WTC11 (cell line): ENCODE measurements at regions not wholly inside any gene's neighbourhood (a gene's known extent, or its start where the extent isn't known, plus 50 kb on each side); places are given as distances from the start of the nearest gene placed in this dataset.
"Not testable (repeated sequence)": the region's sequence is repeated elsewhere in the genome, so short reads cannot be mapped to it uniquely, and the experiment has no call there.

Experiments
- ATAC-seq: fragments of 200-7000 bp; cut with Tn5 transposase; 2 replicates; pipeline ENCODE4 v1.10.0; 2021; ENCODE audit warnings: mild to moderate bottlenecking, moderate library complexity
- CTCF ChIA-PET: fragments of 300-600 bp; sonication (Branson Sonifier 250); formaldehyde crosslinking; loops from one replicate; lab custom pipeline; 2021; ENCODE audit warnings: antibody characterized with exemption; lab: Charles Lee
- POLR2A ChIA-PET: fragments of 350-600 bp; sonication (Branson Sonifier 250); formaldehyde crosslinking; loops from one replicate; lab custom pipeline; 2021; ENCODE audit warnings: antibody characterized with exemption; lab: Charles Lee
- DNase-seq: peaks from one replicate; pipeline ENCODE4 v3.0.0; 2021; ENCODE audit warnings: low spot score
- H3K27ac Mint-ChIP-seq: 2 replicates; pipeline ENCODE4 v1.8.0; 2021; ENCODE audit warnings: mixed read lengths
- H3K27me3 Mint-ChIP-seq: 2 replicates; pipeline ENCODE4 v1.8.0; 2021; ENCODE audit warnings: low read depth, mild to moderate bottlenecking, moderate library complexity, mixed read lengths
- H3K36me3 Mint-ChIP-seq: 2 replicates; pipeline ENCODE4 v1.8.0; 2021; ENCODE audit warnings: mixed read lengths
- H3K4me1 Mint-ChIP-seq: 2 replicates; pipeline ENCODE4 v1.8.0; 2022; ENCODE audit warnings: mixed read lengths
- H3K4me3 Mint-ChIP-seq: 2 replicates; pipeline ENCODE4 v1.8.0; 2021; ENCODE audit warnings: mild to moderate bottlenecking, moderate library complexity, mixed read lengths
- H3K9me3 Mint-ChIP-seq: 2 replicates; pipeline ENCODE4 v1.8.0; 2021; ENCODE audit warnings: mixed read lengths
- CREB1 ChIP-seq: sonication (generic); formaldehyde crosslinking; IDR thresholded peaks from 2 replicates; pipeline ENCODE4 v1.8.0; 2023; ENCODE audit warnings: mild to moderate bottlenecking, missing genetic modification reagents
- FOXJ3 ChIP-seq: sonication (generic); formaldehyde crosslinking; IDR thresholded peaks from 2 replicates; pipeline ENCODE4 v1.9.0; 2021; ENCODE audit warnings: missing genetic modification reagents, mild to moderate bottlenecking, borderline replicate concordance
- GABPB1 ChIP-seq: sonication (generic); formaldehyde crosslinking; IDR thresholded peaks from 2 replicates; pipeline ENCODE4 v1.8.1; 2023; ENCODE audit warnings: mild to moderate bottlenecking, missing genetic modification reagents
- HMGA2 ChIP-seq: fragments of 250-450 bp; sonication (Bioruptor Pico); IDR thresholded peaks from 2 replicates; pipeline ENCODE4 v1.4.0; 2021; ENCODE audit warnings: mild to moderate bottlenecking, moderate library complexity
- TCF7 ChIP-seq: sonication (generic); formaldehyde crosslinking; IDR thresholded peaks from 2 replicates; pipeline ENCODE4 v1.8.0; 2022; ENCODE audit warnings: mild to moderate bottlenecking, low read depth, missing genetic modification reagents, moderate library complexity
- TF ChIP-seq, protein P1 (sequence below): sonication (generic); formaldehyde crosslinking; IDR thresholded peaks from 2 replicates; pipeline ENCODE4 v1.8.1; 2022; ENCODE audit warnings: mild to moderate bottlenecking, missing genetic modification reagents, moderate library complexity, borderline replicate concordance
- TF ChIP-seq, protein P2 (sequence below): sonication (generic); formaldehyde crosslinking; IDR thresholded peaks from 2 replicates; pipeline ENCODE4 v1.8.0; 2022; ENCODE audit warnings: mild to moderate bottlenecking, missing genetic modification reagents
- TF ChIP-seq, protein P3 (sequence below): fragments of 250-450 bp; sonication (Bioruptor Pico); IDR thresholded peaks from 2 replicates; pipeline ENCODE4 v1.9.0; 2021; ENCODE audit warnings: moderate library complexity, mild to moderate bottlenecking, inconsistent platforms, borderline replicate concordance
- TF ChIP-seq, protein P4 (sequence below): sonication (generic); formaldehyde crosslinking; conservative IDR thresholded peaks from 2 replicates; pipeline ENCODE4 v1.8.1; 2022; ENCODE audit warnings: mild to moderate bottlenecking, missing genetic modification reagents
- TF ChIP-seq, protein P5 (sequence below): fragments of 250-450 bp; sonication (Bioruptor Pico); conservative IDR thresholded peaks from 2 replicates; pipeline ENCODE4 v1.9.0; 2021; ENCODE audit warnings: mild to moderate bottlenecking
- TF ChIP-seq, protein P6 (sequence below): sonication (generic); formaldehyde crosslinking; IDR thresholded peaks from 2 replicates; pipeline ENCODE4 v1.8.0; 2022; ENCODE audit warnings: mild to moderate bottlenecking, missing genetic modification reagents

DNA sequence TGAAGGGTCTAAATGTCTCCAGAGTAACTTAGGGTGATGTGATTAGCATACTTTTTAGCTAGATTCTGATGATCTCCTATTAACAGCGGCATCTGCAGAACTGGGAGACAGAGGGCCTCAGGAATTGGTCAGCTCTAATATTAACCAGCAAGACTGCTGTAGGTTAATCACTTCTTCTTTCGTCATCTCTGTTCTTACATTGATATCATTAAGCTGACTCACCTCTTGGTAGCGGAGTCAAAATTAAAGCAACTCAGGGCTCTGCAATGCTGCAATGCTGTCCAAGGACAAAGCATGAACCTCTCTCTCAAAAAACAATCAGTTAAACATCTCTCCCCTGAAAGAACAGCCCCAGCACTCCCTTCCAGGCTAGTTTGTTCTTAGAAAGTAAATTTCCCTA, 57.5 kb upstream of the TRA2B start:
- H3K27me3 Mint-ChIP-seq: no peaks in the 10 kb centered on the region; the same call in 1 of the 2 replicates
- H3K4me3 Mint-ChIP-seq: no peak overlapping the region
- TF ChIP-seq GABPB1 (CRISPR knock-in tag) (no peak), TCF7 (CRISPR knock-in tag) (no peak), FOXJ3 (CRISPR knock-in tag) (no peak)
- TF ChIP-seq, protein P1, sequence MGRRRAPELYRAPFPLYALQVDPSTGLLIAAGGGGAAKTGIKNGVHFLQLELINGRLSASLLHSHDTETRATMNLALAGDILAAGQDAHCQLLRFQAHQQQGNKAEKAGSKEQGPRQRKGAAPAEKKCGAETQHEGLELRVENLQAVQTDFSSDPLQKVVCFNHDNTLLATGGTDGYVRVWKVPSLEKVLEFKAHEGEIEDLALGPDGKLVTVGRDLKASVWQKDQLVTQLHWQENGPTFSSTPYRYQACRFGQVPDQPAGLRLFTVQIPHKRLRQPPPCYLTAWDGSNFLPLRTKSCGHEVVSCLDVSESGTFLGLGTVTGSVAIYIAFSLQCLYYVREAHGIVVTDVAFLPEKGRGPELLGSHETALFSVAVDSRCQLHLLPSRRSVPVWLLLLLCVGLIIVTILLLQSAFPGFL (CRISPR knock-in tag): no peak
- TF ChIP-seq, protein P2, sequence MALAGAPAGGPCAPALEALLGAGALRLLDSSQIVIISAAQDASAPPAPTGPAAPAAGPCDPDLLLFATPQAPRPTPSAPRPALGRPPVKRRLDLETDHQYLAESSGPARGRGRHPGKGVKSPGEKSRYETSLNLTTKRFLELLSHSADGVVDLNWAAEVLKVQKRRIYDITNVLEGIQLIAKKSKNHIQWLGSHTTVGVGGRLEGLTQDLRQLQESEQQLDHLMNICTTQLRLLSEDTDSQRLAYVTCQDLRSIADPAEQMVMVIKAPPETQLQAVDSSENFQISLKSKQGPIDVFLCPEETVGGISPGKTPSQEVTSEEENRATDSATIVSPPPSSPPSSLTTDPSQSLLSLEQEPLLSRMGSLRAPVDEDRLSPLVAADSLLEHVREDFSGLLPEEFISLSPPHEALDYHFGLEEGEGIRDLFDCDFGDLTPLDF (CRISPR knock-in tag): no peak
- TF ChIP-seq, protein P3, sequence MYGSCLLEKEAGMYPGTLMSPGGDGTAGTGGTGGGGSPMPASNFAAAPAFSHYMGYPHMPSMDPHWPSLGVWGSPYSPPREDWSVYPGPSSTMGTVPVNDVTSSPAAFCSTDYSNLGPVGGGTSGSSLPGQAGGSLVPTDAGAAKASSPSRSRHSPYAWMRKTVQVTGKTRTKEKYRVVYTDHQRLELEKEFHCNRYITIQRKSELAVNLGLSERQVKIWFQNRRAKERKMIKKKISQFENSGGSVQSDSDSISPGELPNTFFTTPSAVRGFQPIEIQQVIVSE: no peak
- TF ChIP-seq, protein P4, sequence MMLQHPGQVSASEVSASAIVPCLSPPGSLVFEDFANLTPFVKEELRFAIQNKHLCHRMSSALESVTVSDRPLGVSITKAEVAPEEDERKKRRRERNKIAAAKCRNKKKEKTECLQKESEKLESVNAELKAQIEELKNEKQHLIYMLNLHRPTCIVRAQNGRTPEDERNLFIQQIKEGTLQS (CRISPR knock-in tag): no peak
- no peak overlapping the region for H3K27ac Mint-ChIP-seq
- ATAC-seq (no peak), DNase-seq (no peak)
- H3K36me3 Mint-ChIP-seq: no peaks in the 10 kb centered on the region
- ChIA-PET CTCF (interaction anchor here (1.2 to 1.9 kb wide), 3 partner anchors 18 to 79 kb away, joined by 4 to 10 read pairs (median 6); no protein-coding TSS in a partner anchor), POLR2A (no interaction called here)
- H3K9me3 Mint-ChIP-seq: no peaks in the 10 kb centered on the region
- H3K4me1 Mint-ChIP-seq: no peaks in the 10 kb centered on the region

DNA sequence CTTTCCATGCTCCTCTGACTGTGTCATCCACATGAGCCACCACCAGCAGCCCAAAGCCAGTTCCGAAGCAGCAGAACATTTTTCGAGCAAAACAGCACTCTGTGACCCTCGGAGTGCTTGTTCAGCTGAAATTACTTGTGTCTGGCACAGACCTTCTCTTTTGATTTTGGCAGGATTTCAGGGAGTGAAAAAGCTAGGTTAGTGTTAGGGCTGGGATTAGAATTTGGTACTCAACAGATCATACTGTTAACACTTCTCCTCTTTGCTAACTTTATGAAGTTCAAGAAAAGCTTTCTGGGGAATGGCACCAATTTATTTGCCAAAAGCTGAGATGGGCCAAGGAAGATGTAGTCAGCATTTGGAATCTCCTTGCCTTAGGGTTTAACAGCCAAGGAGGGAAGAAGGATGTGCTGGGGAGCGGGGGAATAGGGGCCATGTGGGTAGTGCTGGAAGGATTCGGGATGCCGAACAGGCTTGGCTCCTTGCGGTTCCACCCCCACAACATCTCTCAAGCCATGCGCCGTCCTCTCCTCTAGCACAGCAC, 55.1 kb upstream of the TRA2B start:
- no peaks in the 10 kb centered on the region for H3K36me3 Mint-ChIP-seq
- DNase-seq (no peak), ATAC-seq (no peak)
- H3K27ac Mint-ChIP-seq: no peak overlapping the region
- no peaks in the 10 kb centered on the region for H3K9me3 Mint-ChIP-seq
- ChIA-PET CTCF (interaction anchor here (0.9 to 2.5 kb wide), 4 partner anchors 10 to 49 kb away, joined by 4 to 8 read pairs (median 6); no protein-coding TSS in a partner anchor), POLR2A (no interaction called here)
- TF ChIP-seq, protein P5, sequence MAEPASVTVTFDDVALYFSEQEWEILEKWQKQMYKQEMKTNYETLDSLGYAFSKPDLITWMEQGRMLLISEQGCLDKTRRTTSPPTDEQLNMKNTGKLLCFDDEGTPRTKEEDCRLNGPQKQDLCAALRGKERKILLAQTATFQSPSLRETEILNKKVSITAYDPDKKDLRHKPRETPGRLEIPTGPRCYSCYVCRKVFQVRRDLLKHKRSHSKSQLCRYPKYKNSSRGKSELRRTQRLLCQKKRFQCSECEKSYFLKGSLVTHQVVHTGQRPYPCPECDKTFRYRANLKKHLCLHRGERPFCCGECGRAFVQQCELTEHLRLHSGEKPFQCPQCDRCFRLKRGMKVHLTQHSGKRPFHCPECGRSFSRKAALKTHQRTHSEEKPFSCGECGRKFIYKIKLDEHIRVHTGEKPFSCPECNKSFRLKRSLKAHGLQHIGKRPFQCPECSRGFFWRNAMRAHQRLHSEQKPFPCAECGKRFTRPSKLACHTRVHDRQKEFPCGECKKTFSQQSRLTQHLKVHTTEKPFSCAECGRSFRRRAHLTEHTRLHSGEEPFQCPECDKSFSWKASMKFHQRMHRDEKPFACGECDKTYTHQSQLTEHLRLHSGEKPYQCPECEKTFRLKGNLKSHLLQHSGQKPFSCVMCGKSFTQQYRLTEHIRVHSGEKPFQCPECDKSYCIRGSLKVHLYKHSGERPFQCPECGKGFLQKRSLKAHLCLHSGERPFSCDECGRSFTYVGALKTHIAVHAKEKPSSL: no peak
- TF ChIP-seq HMGA2 (CRISPR knock-in tag): no peak
- no peak for TF ChIP-seq CREB1 (CRISPR knock-in tag)
- TF ChIP-seq, protein P6, sequence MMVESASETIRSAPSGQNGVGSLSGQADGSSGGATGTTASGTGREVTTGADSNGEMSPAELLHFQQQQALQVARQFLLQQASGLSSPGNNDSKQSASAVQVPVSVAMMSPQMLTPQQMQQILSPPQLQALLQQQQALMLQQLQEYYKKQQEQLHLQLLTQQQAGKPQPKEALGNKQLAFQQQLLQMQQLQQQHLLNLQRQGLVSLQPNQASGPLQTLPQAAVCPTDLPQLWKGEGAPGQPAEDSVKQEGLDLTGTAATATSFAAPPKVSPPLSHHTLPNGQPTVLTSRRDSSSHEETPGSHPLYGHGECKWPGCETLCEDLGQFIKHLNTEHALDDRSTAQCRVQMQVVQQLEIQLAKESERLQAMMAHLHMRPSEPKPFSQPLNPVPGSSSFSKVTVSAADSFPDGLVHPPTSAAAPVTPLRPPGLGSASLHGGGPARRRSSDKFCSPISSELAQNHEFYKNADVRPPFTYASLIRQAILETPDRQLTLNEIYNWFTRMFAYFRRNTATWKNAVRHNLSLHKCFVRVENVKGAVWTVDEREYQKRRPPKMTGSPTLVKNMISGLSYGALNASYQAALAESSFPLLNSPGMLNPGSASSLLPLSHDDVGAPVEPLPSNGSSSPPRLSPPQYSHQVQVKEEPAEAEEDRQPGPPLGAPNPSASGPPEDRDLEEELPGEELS (CRISPR knock-in tag): no peak
- H3K4me3 Mint-ChIP-seq: no peak overlapping the region
- H3K4me1 Mint-ChIP-seq: no peaks in the 10 kb centered on the region
- H3K27me3 Mint-ChIP-seq: no peaks in the 10 kb centered on the region; the same call in 1 of the 2 replicates

DNA sequence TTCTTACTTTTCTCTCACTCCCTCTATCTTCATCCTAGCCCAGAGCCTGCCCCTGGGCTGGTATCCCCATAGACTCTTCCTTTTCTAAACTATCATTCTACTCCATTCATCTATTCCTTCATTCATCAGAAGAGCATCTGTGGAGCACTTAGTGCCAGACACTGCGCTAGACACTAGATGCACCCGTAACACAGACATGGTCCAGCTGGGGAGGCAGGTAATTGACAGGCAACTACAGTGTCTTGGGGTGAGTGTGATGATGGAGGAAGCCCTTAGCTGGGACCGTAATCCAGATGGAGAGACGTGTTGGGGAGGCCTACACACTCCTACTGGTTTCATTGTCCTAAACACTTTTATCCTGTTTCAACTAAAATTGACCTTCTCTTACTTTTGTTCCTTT, 53.2 kb upstream of the TRA2B start:
- CTCF ChIA-PET: interaction anchor here (2.5 to 4.2 kb wide), 2 partner anchors 14 to 251 kb away, joined by 9 to 31 read pairs; no protein-coding TSS in a partner anchor
- H3K9me3 Mint-ChIP-seq, H3K4me1 Mint-ChIP-seq, ATAC-seq, POLR2A ChIA-PET, H3K27me3 Mint-ChIP-seq, H3K36me3 Mint-ChIP-seq, DNase-seq, H3K27ac Mint-ChIP-seq, H3K4me3 Mint-ChIP-seq: not testable (repeated sequence)
